ENCODE measurements at regions not wholly inside any gene's neighbourhood (a gene's known extent, or its start where the extent isn't known, plus 50 kb on each side); places are given as distances from the start of the nearest gene placed in this dataset.
A peak's percentile ranks its signal among the peaks of the same experiment; 100 is the strongest.
"Not testable (repeated sequence)": the region's sequence is repeated elsewhere in the genome, so short reads cannot be mapped to it uniquely, and the experiment has no call there.

GRCh38 chr1:21372383-21372782 is 67.6 kb upstream of the NBPF3 start:
- DNase-seq (ENCODE audit: extremely low read depth, low read depth), result no peak
- no peak overlapping the region for H3K4me3 ChIP-seq (replicated peaks; ENCODE audit: low read depth, low read length)
- TF ChIP-seq, protein P1, sequence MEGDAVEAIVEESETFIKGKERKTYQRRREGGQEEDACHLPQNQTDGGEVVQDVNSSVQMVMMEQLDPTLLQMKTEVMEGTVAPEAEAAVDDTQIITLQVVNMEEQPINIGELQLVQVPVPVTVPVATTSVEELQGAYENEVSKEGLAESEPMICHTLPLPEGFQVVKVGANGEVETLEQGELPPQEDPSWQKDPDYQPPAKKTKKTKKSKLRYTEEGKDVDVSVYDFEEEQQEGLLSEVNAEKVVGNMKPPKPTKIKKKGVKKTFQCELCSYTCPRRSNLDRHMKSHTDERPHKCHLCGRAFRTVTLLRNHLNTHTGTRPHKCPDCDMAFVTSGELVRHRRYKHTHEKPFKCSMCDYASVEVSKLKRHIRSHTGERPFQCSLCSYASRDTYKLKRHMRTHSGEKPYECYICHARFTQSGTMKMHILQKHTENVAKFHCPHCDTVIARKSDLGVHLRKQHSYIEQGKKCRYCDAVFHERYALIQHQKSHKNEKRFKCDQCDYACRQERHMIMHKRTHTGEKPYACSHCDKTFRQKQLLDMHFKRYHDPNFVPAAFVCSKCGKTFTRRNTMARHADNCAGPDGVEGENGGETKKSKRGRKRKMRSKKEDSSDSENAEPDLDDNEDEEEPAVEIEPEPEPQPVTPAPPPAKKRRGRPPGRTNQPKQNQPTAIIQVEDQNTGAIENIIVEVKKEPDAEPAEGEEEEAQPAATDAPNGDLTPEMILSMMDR (IDR thresholded peaks at IDR 0.05; ENCODE audit: low read depth, low read length, missing control alignments), result no peak

- no peak for DNase-seq (ENCODE audit: extremely low read depth, low read depth)
- TF ChIP-seq, protein P1 (IDR thresholded peaks at IDR 0.05; ENCODE audit: low read depth, low read length, missing control alignments), result no peak
- H3K4me3 ChIP-seq (replicated peaks; ENCODE audit: low read depth, low read length), result no peak overlapping the region
Observed at GRCh38 chr1:21369905-21370304, 70.0 kb upstream of the NBPF3 start.

DNA sequence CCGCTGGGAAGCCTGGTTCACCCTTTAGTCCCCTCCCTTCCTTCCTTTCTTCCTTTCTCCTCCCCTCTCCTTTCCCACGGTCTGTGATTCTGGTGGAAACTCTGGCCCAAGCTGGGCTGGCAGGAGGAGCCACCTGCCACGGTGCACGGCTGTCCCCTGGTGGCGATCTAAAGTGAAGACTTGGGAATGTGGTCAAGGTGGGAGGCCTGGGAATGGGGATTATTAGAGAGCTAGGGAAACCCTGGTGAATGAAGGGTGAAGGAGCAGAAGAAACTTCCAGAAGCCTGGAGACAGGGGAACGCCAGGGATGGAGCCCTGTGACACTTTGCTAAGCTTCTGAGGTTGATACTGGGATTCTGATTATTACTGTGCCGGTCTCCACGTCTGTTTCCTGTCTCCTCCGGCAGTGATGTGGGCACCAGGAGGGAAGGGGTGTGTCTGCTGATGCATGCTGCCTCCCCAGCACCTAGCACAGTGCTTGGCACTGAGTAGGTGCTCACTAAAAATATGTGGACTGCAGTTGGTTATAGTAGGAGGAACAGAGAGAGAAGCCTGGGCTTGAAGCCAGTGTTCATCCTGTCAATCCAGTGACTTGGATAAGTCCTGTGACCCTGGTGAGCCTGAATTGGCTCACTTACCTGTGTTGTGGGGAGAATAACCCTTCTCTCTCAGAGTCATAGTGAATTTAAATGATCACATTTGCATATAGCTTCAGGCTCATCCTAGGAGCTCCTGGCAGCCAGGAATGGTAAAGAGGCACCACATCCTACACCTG is 71.2 kb upstream of the NBPF3 start:
- peak; percentile 59 for DNase-seq (ENCODE audit: extremely low read depth, low read depth)
- no peak overlapping the region for H3K4me3 ChIP-seq (replicated peaks; ENCODE audit: low read depth, low read length)
- TF ChIP-seq, protein P1 (IDR thresholded peaks at IDR 0.05; ENCODE audit: low read depth, low read length, missing control alignments), result peak; percentile 100

- DNase-seq (ENCODE audit: extremely low read depth, low read depth); H3K4me3 ChIP-seq (replicated peaks; ENCODE audit: low read depth, low read length): not testable (repeated sequence)
Observed at GRCh38 chr1:21367973-21368514, 71.9 kb upstream of the NBPF3 start.

- no peak overlapping the region for H3K4me3 ChIP-seq (replicated peaks; ENCODE audit: low read depth, low read length)
- TF ChIP-seq, protein P1 (IDR thresholded peaks at IDR 0.05; ENCODE audit: low read depth, low read length, missing control alignments), result no peak
- DNase-seq (ENCODE audit: extremely low read depth, low read depth), result no peak
Observed at GRCh38 chr1:21366288-21366687, 73.6 kb upstream of the NBPF3 start.

DNA sequence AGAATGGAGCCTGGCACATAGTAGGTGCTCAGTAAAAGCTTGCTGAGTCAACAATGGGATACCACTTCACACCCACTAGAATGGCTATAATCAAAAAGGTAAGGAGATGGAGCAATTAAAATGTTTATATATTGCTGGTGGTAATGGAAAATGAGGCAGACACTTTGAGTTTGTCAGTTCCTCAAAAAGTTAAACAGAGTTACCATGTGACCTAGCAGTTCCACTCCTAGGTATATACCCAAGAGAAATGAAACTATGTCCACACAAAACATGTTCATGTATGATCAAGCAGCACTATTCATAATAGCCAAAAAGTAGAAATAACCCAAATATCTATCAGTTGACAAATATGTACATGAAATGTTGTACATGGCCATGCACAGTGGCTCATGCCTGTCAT is 74.8 kb upstream of the ECE1 start:
- DNase-seq (ENCODE audit: extremely low read depth, low read depth), result no peak
- H3K4me3 ChIP-seq (replicated peaks; ENCODE audit: low read depth, low read length), result no peak overlapping the region
- TF ChIP-seq, protein P1 (IDR thresholded peaks at IDR 0.05; ENCODE audit: low read depth, low read length, missing control alignments), result no peak

- TF ChIP-seq, protein P1 (IDR thresholded peaks at IDR 0.05; ENCODE audit: low read depth, low read length, missing control alignments), result no peak
- no peak overlapping the region for H3K4me3 ChIP-seq (replicated peaks; ENCODE audit: low read depth, low read length)
Observed at GRCh38 chr1:21362096-21362495, 71.8 kb upstream of the ECE1 start.

More at GRCh38 chr1:21362096-21362495, 71.8 kb upstream of the ECE1 start:
- no peak for DNase-seq (ENCODE audit: extremely low read depth, low read depth)

All from HFF-Myc (cell line).